Heart right ventricle (tissue), 16 donors: ENCODE measurements at regions not wholly inside any gene's neighbourhood (a gene's known extent, or its start where the extent isn't known, plus 50 kb on each side); places are given as distances from the start of the nearest gene placed in this dataset.
"Not testable (repeated sequence)": the region's sequence is repeated elsewhere in the genome, so short reads cannot be mapped to it uniquely, and the experiment has no call there.

Source experiments
- ATAC-seq, 8 donors: fragments of 200-7000 bp; cut with Tn5 transposase; one replicate each; pipeline ENCODE4 v1.9.1; 2020; ENCODE audit warnings: mild to moderate bottlenecking in 8 of 8, moderate library complexity in 8 of 8, moderate number of reproducible peaks in 1 of 8
- DNase-seq, 2 donors: peaks; one replicate each; pipeline ENCODE4 v3.0.0-alpha.2; 2020
- H3K27ac ChIP-seq, 10 donors: fragments of 200-600 bp; sonication (generic) in 2 of 10; one replicate each; pipeline versions ENCODE4 v1.5.0 to v1.8.0; 2020 to 2022; ENCODE audit warnings: mild to moderate bottlenecking in 3 of 10
- H3K27me3 ChIP-seq, 7 donors: fragments of 200-600 bp; one replicate each; pipeline ENCODE4 v1.8.0; 2021 to 2022; ENCODE audit warnings: mild to moderate bottlenecking in 2 of 7
- H3K36me3 ChIP-seq, 9 donors: fragments of 200-600 bp; sonication (generic) in 1 of 9; one replicate each; pipeline versions ENCODE4 v1.5.0 to v1.8.0; 2020 to 2022; ENCODE audit warnings: mild to moderate bottlenecking in 2 of 9
- H3K4me1 ChIP-seq, 9 donors: fragments of 200-600 bp; sonication (generic) in 1 of 9; one replicate each; pipeline versions ENCODE4 v1.5.0 to v1.8.0; 2020 to 2022; ENCODE audit warnings: mild to moderate bottlenecking in 4 of 9
- H3K4me3 ChIP-seq, 10 donors: fragments of 200-600 bp; sonication (generic) in 2 of 10; one replicate each; pipeline versions ENCODE4 v1.5.0 to v1.8.0; 2020 to 2022; ENCODE audit warnings: mild to moderate bottlenecking in 7 of 10, moderate library complexity in 2 of 10
- H3K9me3 ChIP-seq, 11 donors: fragments of 200-600 bp in 10 of 11; sonication (generic) in 2 of 11; one replicate each; pipeline versions ENCODE4 v1.5.0 to v1.8.0; 2013 to 2022; ENCODE audit warnings: mild to moderate bottlenecking in 2 of 11, control low read depth in 1 of 11, moderate library complexity in 1 of 11
- WGBS, 2 donors: extraction: QIAGEN DNeasy Blood & Tissue Kit; methylation state at CpG; one replicate each; pipeline ENCODE4 v1.1.7; 2013; ENCODE audit warnings: inconsistent platforms in 1 of 2; 5-methylcytosine and 5-hydroxymethylcytosine counted together
- intact Hi-C, 10 donors: fragments of 100-400 bp; cut with DNase I; formaldehyde crosslinking; loops; one replicate each; pipeline versions ENCODE4 v1.11.1 to v1.14.2; 2022
- TF ChIP-seq, protein P1 (sequence below), 9 donors: fragments of 200-600 bp; sonication (generic) in 2 of 9; IDR thresholded peaks; one replicate each; pipeline versions ENCODE4 v1.5.0 to v1.8.0; 2021 to 2022; ENCODE audit warnings: antibody characterized with exemption in 9 of 9, mild to moderate bottlenecking in 5 of 9, moderate library complexity in 1 of 9
- donor health status: Arrhythmogenic right ventricular cardiomyopathy.
- donor health status: ischemic (EF 13 %, LVEDD 7.1; RV severe dilation, severe dysfunction).
- donor health status: healthy with polysubstance abuse.
- donor health status: DM: no; HTN: yes; CAD: no.
- donor health status: DM: no; HTN: no; CAD: no.
- donor health status: ischemic (EF 25% LVEDD 6.9; RV normal size, moderate dysfunction).
- donor health status: ischemic (EF 25% LVEDD 5.7; RV mildly dilated, moderate dysfunction).
- donor health status: healthy.
- donor health status: DM: yes; HTN: yes; CAD: no.
- donor health status: Ischemic cardiomyopathy.
- donor health status: ischemic (EF 35%, LVEDD 5.7; RV mildly dilated, moderate dysfunction).
- donor health status: nonischemic (EF 11% LVEDD 7.7; RV severe dilation, severe dysfunction).
- donor health status: DM: yes; HTN: yes; CAD: no.
- donor health status: PGD.
- donor health status: ischemic (EF 29% LVEDD 5.4; RV normal size, mild dysfunction).
- donor health status: nonischemic (EF 23%, LVEDD 6.1; RV moderate dilation, normal function).

GRCh38 chr4:103403619-103404018 is 205.5 kb upstream of the CENPE start:
- no peaks in the 10 kb centered on the region for H3K9me3 ChIP-seq
- no peaks in the 10 kb centered on the region for H3K36me3 ChIP-seq
- WGBS, 2 donors: 55 to 58% methylated on average over 2 of the region's 2 CpGs
- TF ChIP-seq, protein P1, sequence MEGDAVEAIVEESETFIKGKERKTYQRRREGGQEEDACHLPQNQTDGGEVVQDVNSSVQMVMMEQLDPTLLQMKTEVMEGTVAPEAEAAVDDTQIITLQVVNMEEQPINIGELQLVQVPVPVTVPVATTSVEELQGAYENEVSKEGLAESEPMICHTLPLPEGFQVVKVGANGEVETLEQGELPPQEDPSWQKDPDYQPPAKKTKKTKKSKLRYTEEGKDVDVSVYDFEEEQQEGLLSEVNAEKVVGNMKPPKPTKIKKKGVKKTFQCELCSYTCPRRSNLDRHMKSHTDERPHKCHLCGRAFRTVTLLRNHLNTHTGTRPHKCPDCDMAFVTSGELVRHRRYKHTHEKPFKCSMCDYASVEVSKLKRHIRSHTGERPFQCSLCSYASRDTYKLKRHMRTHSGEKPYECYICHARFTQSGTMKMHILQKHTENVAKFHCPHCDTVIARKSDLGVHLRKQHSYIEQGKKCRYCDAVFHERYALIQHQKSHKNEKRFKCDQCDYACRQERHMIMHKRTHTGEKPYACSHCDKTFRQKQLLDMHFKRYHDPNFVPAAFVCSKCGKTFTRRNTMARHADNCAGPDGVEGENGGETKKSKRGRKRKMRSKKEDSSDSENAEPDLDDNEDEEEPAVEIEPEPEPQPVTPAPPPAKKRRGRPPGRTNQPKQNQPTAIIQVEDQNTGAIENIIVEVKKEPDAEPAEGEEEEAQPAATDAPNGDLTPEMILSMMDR (IDR thresholded peaks at IDR 0.05): no peak
- no peak for ATAC-seq
- H3K4me1 ChIP-seq: no peaks in the 10 kb centered on the region
- no peak overlapping the region for H3K4me3 ChIP-seq
- no peaks in the 10 kb centered on the region for H3K27me3 ChIP-seq
- no peak for DNase-seq
- H3K27ac ChIP-seq: no peak overlapping the region
- intact Hi-C loops: no loop called here

- Histone ChIP-seq H3K4me1 (no peaks in the 10 kb centered on the region), H3K4me3 (no peak overlapping the region), H3K36me3 (no peaks in the 10 kb centered on the region), H3K27ac (no peak overlapping the region), H3K9me3 (no peaks in the 10 kb centered on the region), H3K27me3 (no peaks in the 10 kb centered on the region)
- intact Hi-C loops: no loop called here
- 54 to 55% methylated on average over 2 of the region's 2 CpGs for WGBS, 2 donors
- TF ChIP-seq, protein P1 (IDR thresholded peaks at IDR 0.05): no peak
- DNase-seq: no peak
- no peak for ATAC-seq
These were observed 204.1 kb upstream of the CENPE start for GRCh38 chr4:103402198-103402597.

DNA sequence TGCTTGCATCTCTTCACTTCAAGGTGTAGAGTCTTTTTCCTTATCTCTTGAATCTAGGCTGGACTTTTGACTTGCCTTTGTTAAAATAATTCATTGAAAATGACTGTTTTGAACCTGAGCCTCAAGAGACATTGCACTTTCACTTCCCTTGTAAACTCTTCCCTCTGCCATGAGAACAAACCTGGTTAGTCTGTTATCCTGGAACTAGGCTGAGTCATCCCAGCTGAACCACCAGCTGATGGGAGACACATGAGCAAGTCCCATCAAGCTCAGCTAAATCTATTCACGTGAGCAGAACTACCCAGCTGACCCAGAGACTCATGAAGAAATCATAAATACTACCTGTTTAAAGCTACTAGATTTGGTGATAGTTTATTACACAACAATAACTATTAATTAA is 202.3 kb upstream of the CENPE start:
- DNase-seq: no peak
- TF ChIP-seq, protein P1 (IDR thresholded peaks at IDR 0.05): no peak
- intact Hi-C loops: no loop called here

DNA sequence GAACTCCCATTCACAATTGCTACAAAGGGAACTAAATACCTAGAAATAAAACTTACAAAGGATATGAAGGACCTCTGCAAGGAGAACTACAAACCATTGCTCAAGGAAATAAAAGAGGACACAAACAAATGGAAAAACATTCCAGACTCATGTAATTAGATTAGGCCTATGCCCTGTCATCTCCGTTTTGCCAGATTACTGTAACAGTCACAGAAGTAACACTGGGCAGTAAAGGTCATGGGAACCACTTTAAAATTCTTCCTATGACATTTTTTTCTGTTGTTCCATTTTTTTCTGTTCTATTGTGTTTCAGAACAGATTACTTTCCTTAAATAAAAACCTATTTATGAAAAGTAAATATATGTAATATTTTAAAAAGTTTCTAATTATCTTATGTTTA is 199.4 kb upstream of the CENPE start:
- TF ChIP-seq, protein P1 (IDR thresholded peaks at IDR 0.05): no peak
- intact Hi-C loops: no loop called here
- no peaks in the 10 kb centered on the region for H3K27me3 ChIP-seq
- H3K36me3 ChIP-seq: no peaks in the 10 kb centered on the region
- DNase-seq: no peak
- no peaks in the 10 kb centered on the region for H3K9me3 ChIP-seq
- no peak for ATAC-seq
- WGBS, 2 donors: 18 to 39% methylated on average over 1 of the region's 1 CpG
- no peak overlapping the region for H3K27ac ChIP-seq
- H3K4me1 ChIP-seq: no peaks in the 10 kb centered on the region
- no peak overlapping the region for H3K4me3 ChIP-seq

More for the DNA sequence above, 202.3 kb upstream of the CENPE start:
- Histone ChIP-seq H3K27ac (no peak overlapping the region), H3K4me3 (no peak overlapping the region), H3K27me3 (no peaks in the 10 kb centered on the region), H3K36me3 (no peaks in the 10 kb centered on the region), H3K9me3 (no peaks in the 10 kb centered on the region), H3K4me1 (no peaks in the 10 kb centered on the region)
- ATAC-seq: no peak
- WGBS, 2 donors: 38 to 41% methylated on average over 1 of the region's 1 CpG

GRCh38 chr4:103387508-103388011 is 189.4 kb upstream of the CENPE start:
- intact Hi-C loops, H3K4me1 ChIP-seq, DNase-seq, H3K27me3 ChIP-seq, ATAC-seq, H3K27ac ChIP-seq, H3K36me3 ChIP-seq, H3K4me3 ChIP-seq: not testable (repeated sequence)
- 79 to 80% methylated on average over 1 of the region's 1 CpG for WGBS, 2 donors
- H3K9me3 ChIP-seq: peaks cover 0 to 52% (median 4%) of the 10 kb centered on the region in 11 donors

GRCh38 chr4:103385565-103385964 is 187.4 kb upstream of the CENPE start:
- 68 to 74% methylated on average over 2 of the region's 2 CpGs for WGBS, 2 donors
- H3K4me1 ChIP-seq, H3K4me3 ChIP-seq, H3K36me3 ChIP-seq, H3K27ac ChIP-seq, DNase-seq, ATAC-seq, intact Hi-C loops, H3K27me3 ChIP-seq: not testable (repeated sequence)
- H3K9me3 ChIP-seq: peaks cover 0 to 54% (median 10%) of the 10 kb centered on the region in 11 donors
